GM12878 (cell line): ENCODE measurements at regions not wholly inside any gene's neighbourhood (a gene's known extent, or its start where the extent isn't known, plus 50 kb on each side); places are given as distances from the start of the nearest gene placed in this dataset.

Experiments used
- ATAC-seq: fragments of 200-7000 bp; cut with Tn5 transposase; 3 replicates; pipeline ENCODE4 v1.9.1; 2020; ENCODE audit warnings: mild to moderate bottlenecking, moderate library complexity
- BruUV-seq: library from RNA; stranded (reverse); fragments of 400-500 nt; replicated peaks from 2 replicates; lab custom pipeline; 2021; lab: Mats Ljungman, UMichigan
- CTCF ChIA-PET: fragments of 300-600 bp; sonication (Branson Sonifier 250); formaldehyde crosslinking; extraction: SDS; loops from one replicate; lab custom pipeline; 2021; ENCODE audit warnings: inconsistent platforms; lab: Yijun Ruan, JAX
- POLR2A ChIA-PET: fragments of 350-600 bp; formaldehyde crosslinking; extraction: SDS; loops from one replicate; lab custom pipeline; 2021; ENCODE audit warnings: inconsistent platforms; lab: Charles Lee
- RAD21 ChIA-PET: fragments of 300-600 bp; sonication (Branson Sonifier 250); formaldehyde crosslinking; loops from one replicate; lab custom pipeline; 2023; ENCODE audit warnings: antibody characterized with exemption; ENCODE audit not compliant: unreplicated experiment; lab: Charles Lee
- SMC1A ChIA-PET: fragments of 300-600 bp; sonication (Branson Sonifier 250); formaldehyde crosslinking; loops from one replicate; lab custom pipeline; 2023; ENCODE audit not compliant: unreplicated experiment, uncharacterized antibody; lab: Charles Lee
- DNase-seq: peaks from one replicate; pipeline ENCODE4 v3.0.0-alpha.2; 2011; ENCODE audit warnings: low read depth, low spot score
- FAIRE-seq: peaks from 3 replicates; lab custom pipeline; 2011; peaks lifted over from hg19 to GRCh38; lab: Jason Lieb, UNC
- H2AFZ ChIP-seq: 2 replicates; pipeline ENCODE4 v1.6.0; 2011; ENCODE audit warnings: low read depth, low read length, control low read depth; ENCODE audit not compliant: control insufficient read depth
- H3K27ac ChIP-seq: 2 replicates; pipeline ENCODE4 v1.5.1; 2011; ENCODE audit warnings: control low read depth; ENCODE audit not compliant: control insufficient read depth, insufficient read depth
- H3K27me3 ChIP-seq, 2 experiments: replicated peaks in 1 of 2; 2 replicates each; pipeline versions ENCODE4 v1.6.0 to v1.6.1; 2011; ENCODE audit warnings: low read length in 1 of 2; ENCODE audit not compliant: control insufficient read depth in 2 of 2, insufficient read depth in 2 of 2
- H3K36me3 ChIP-seq, 2 experiments: 2 replicates each; pipeline ENCODE4 v1.5.1; 2011; ENCODE audit warnings: low read length in 1 of 2; ENCODE audit not compliant: control insufficient read depth in 2 of 2, insufficient read depth in 2 of 2
- H3K4me1 ChIP-seq: 2 replicates; pipeline ENCODE4 v1.6.1; 2011; ENCODE audit warnings: mild to moderate bottlenecking, low read length, moderate library complexity, mixed read lengths; ENCODE audit not compliant: control insufficient read depth, insufficient read depth
- H3K4me2 ChIP-seq: 2 replicates; pipeline ENCODE4 v1.6.0; 2011; ENCODE audit warnings: control low read depth; ENCODE audit not compliant: control insufficient read depth, insufficient read depth
- H3K4me3 ChIP-seq: fragments of 200-600 bp; sonication (generic); 2 replicates; pipeline ENCODE4 v1.5.1; 2016
- H3K79me2 ChIP-seq: 2 replicates; pipeline ENCODE4 v1.6.0; 2011; ENCODE audit warnings: low read length; ENCODE audit not compliant: control insufficient read depth, insufficient read depth
- H3K9ac ChIP-seq: 2 replicates; pipeline ENCODE4 v1.8.0; 2011; ENCODE audit warnings: low read length, control low read depth, mixed read lengths; ENCODE audit not compliant: control insufficient read depth, insufficient read depth
- H3K9me3 ChIP-seq: replicated peaks from 3 replicates; pipeline ENCODE4 v1.5.1; 2011; ENCODE audit warnings: mild to moderate bottlenecking, low read length; ENCODE audit not compliant: control insufficient read depth, insufficient read depth
- H4K20me1 ChIP-seq: 2 replicates; pipeline ENCODE4 v1.6.0; 2011; ENCODE audit not compliant: control insufficient read depth, insufficient read depth
- BCL11A ChIP-seq: IDR thresholded peaks from 2 replicates; pipeline ENCODE4 v1.6.1; 2011; ENCODE audit warnings: low read depth, low read length
- CBX5 ChIP-seq: sonication (generic); IDR thresholded peaks from 2 replicates; pipeline ENCODE4 v1.6.1; 2016; ENCODE audit warnings: low read depth, moderate library complexity, mild to moderate bottlenecking, inconsistent platforms
- CHD1 ChIP-seq: IDR thresholded peaks from 2 replicates; pipeline ENCODE4 v1.6.1; 2012; ENCODE audit warnings: low read depth, low read length, improper control_type of control experiment
- CHD2 ChIP-seq: IDR thresholded peaks from 2 replicates; pipeline ENCODE4 v1.6.1; 2011; ENCODE audit warnings: low read depth, low read length, improper control_type of control experiment, borderline replicate concordance
- ETV6 ChIP-seq, 2 experiments: fragments of 450-650 bp in 1 of 2; IDR thresholded peaks in 1 of 2; conservative IDR thresholded peaks in 1 of 2; 2 replicates each; pipeline ENCODE4 v1.6.1; 2014; ENCODE audit warnings: antibody characterized with exemption in 1 of 2, borderline replicate concordance in 1 of 2, low read depth in 1 of 2, mild to moderate bottlenecking in 1 of 2, moderate library complexity in 1 of 2
- HDGF ChIP-seq: fragments of 450-650 bp; IDR thresholded peaks from 2 replicates; pipeline ENCODE4 v1.6.1; 2016; ENCODE audit warnings: antibody characterized with exemption
- JUNB ChIP-seq: IDR thresholded peaks from 2 replicates; pipeline ENCODE4 v1.6.1; 2016; ENCODE audit warnings: antibody characterized with exemption, mild to moderate bottlenecking
- MEF2A ChIP-seq: IDR thresholded peaks from 2 replicates; pipeline ENCODE4 v1.6.1; 2011; ENCODE audit warnings: low read depth, mild to moderate bottlenecking, low read length, moderate library complexity; ENCODE audit not compliant: insufficient read depth
- NR2C2 ChIP-seq: IDR thresholded peaks from 2 replicates; pipeline ENCODE4 v1.6.1; 2011; ENCODE audit warnings: borderline replicate concordance, low read depth; ENCODE audit not compliant: control insufficient read depth, insufficient read length
- RBBP5 ChIP-seq: fragments of 200-600 bp; sonication (generic); conservative IDR thresholded peaks from 2 replicates; pipeline ENCODE4 v1.6.1; 2016
- TARDBP ChIP-seq: IDR thresholded peaks from 2 replicates; pipeline ENCODE4 v1.6.1; 2016; ENCODE audit warnings: borderline replicate concordance
- ZBED1 ChIP-seq: IDR thresholded peaks from 2 replicates; pipeline ENCODE4 v1.6.1; 2016; ENCODE audit warnings: borderline replicate concordance
- ZNF24 ChIP-seq: fragments of 450-650 bp; IDR thresholded peaks from 2 replicates; pipeline ENCODE4 v1.6.1; 2017; ENCODE audit warnings: antibody characterized with exemption, mild to moderate bottlenecking
- ZZZ3 ChIP-seq: IDR thresholded peaks from 2 replicates; pipeline ENCODE4 v1.6.1; 2011; ENCODE audit warnings: low read depth; ENCODE audit not compliant: control insufficient read depth, insufficient read length
- WGBS: methylation state at CpG from one replicate; pipeline ENCODE4 v1.1.6; 2016; ENCODE audit warnings: low lambda C conversion rate; ENCODE audit not compliant: insufficient replicate concordance, insufficient coverage; ENCODE audit errors: missing lambda C conversion rate; 5-methylcytosine and 5-hydroxymethylcytosine counted together
- in situ Hi-C: fragments of 300-500 bp; cut with MboI; formaldehyde crosslinking; loops from 9 replicates; pipeline ENCODE4 v1.14.3; 2018; ENCODE audit warnings: mixed read lengths
- intact Hi-C: fragments of 100-400 bp; cut with micrococcal nuclease; formaldehyde crosslinking; loops from one replicate; pipeline ENCODE4 v1.14.2; 2022; ENCODE audit not compliant: unreplicated experiment
- TF ChIP-seq, protein P1 (sequence below): IDR thresholded peaks from 2 replicates; pipeline ENCODE4 v1.6.1; 2011; ENCODE audit warnings: mild to moderate bottlenecking, low read depth, low read length, moderate library complexity; ENCODE audit not compliant: insufficient replicate concordance
- TF ChIP-seq, protein P2 (sequence below): fragments of 450-650 bp; IDR thresholded peaks from 2 replicates; pipeline ENCODE4 v1.6.1; 2017; ENCODE audit warnings: mild to moderate bottlenecking, low read depth, inconsistent platforms; ENCODE audit not compliant: poor library complexity, severe bottlenecking
- TF ChIP-seq, protein P3 (sequence below): fragments of 450-650 bp; IDR thresholded peaks from 2 replicates; pipeline ENCODE4 v1.6.1; 2017; ENCODE audit warnings: mild to moderate bottlenecking
- TF ChIP-seq, protein P4 (sequence below): fragments of 450-650 bp; IDR thresholded peaks from 2 replicates; pipeline ENCODE4 v1.6.1; 2017; ENCODE audit warnings: antibody characterized with exemption, mild to moderate bottlenecking, moderate library complexity

DNA sequence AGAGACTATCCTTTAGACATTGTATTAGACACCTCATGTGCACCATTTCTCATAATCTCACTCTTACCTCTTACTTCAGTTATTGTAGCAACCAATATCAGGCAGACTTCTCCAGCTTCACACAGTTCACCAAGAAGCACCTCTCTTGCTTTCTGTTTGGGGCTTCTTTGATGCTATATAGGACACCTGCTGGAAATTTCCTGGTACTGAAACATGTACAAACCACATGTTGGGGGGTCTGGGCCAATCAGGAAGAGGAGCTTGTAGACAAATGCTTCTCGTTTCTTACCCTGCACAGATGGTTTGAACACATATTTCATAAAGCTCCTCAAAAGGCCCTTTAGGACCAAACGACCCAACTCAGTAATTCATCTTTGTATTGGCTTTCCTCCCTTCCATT, 212.1 kb downstream of the IZUMO3 start:
- H3K36me3 ChIP-seq = no peaks in the 10 kb centered on the region
- no peak overlapping the region for H2AFZ ChIP-seq
- H3K4me2 ChIP-seq = no peak overlapping the region
- intact Hi-C loops = no loop called here
- 0% methylated on average over 2 of the region's 2 CpGs for WGBS
- H3K27me3 ChIP-seq = no peaks in the 10 kb centered on the region
- H3K27ac ChIP-seq = no peak overlapping the region
- no peaks in the 10 kb centered on the region for H4K20me1 ChIP-seq
- SMC1A ChIA-PET = interaction anchor here (1.2 to 2.1 kb wide), 2 partner anchors 20 to 742 kb away, joined by 3 to 6 read pairs; no protein-coding TSS in a partner anchor
- no peak overlapping the region for H3K4me3 ChIP-seq
- POLR2A ChIA-PET = no interaction called here
- H3K4me1 ChIP-seq = no peaks in the 10 kb centered on the region
- FAIRE-seq (no peak), ATAC-seq (peak; percentile 44; the same call in 2 of the 3 replicates), DNase-seq (no peak)
- no peaks in the 10 kb centered on the region for H3K79me2 ChIP-seq
- H3K9ac ChIP-seq = no peak overlapping the region
- in situ Hi-C loops = no loop called here
- CTCF ChIA-PET = no interaction called here
- RAD21 ChIA-PET = no interaction called here
- H3K9me3 ChIP-seq = no peaks in the 10 kb centered on the region
- no TSS peak for BruUV-seq
- TF ChIP-seq CHD2 (no peak), ZBED1 (no peak), CBX5 (no peak), BCL11A (no peak), CHD1 (no peak), RBBP5 (no peak), MEF2A (no peak), HDGF (no peak), ZZZ3 (no peak), ETV6 (conservative IDR thresholded peaks at IDR 0.05 in 1 of 2, IDR thresholded peaks at IDR 0.05 in 1 of 2; ENCODE audit: borderline replicate concordance in 1 of 2, low read depth in 1 of 2) (no peak), NR2C2 (no peak), JUNB (no peak), TARDBP (no peak), ZNF24 (no peak)
- TF ChIP-seq, protein P1, sequence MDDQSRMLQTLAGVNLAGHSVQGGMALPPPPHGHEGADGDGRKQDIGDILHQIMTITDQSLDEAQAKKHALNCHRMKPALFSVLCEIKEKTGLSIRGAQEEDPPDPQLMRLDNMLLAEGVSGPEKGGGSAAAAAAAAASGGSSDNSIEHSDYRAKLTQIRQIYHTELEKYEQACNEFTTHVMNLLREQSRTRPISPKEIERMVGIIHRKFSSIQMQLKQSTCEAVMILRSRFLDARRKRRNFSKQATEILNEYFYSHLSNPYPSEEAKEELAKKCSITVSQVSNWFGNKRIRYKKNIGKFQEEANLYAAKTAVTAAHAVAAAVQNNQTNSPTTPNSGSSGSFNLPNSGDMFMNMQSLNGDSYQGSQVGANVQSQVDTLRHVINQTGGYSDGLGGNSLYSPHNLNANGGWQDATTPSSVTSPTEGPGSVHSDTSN = no peak
- TF ChIP-seq, protein P2, sequence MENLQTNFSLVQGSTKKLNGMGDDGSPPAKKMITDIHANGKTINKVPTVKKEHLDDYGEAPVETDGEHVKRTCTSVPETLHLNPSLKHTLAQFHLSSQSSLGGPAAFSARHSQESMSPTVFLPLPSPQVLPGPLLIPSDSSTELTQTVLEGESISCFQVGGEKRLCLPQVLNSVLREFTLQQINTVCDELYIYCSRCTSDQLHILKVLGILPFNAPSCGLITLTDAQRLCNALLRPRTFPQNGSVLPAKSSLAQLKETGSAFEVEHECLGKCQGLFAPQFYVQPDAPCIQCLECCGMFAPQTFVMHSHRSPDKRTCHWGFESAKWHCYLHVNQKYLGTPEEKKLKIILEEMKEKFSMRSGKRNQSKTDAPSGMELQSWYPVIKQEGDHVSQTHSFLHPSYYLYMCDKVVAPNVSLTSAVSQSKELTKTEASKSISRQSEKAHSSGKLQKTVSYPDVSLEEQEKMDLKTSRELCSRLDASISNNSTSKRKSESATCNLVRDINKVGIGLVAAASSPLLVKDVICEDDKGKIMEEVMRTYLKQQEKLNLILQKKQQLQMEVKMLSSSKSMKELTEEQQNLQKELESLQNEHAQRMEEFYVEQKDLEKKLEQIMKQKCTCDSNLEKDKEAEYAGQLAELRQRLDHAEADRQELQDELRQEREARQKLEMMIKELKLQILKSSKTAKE = no peak
- TF ChIP-seq, protein P3, sequence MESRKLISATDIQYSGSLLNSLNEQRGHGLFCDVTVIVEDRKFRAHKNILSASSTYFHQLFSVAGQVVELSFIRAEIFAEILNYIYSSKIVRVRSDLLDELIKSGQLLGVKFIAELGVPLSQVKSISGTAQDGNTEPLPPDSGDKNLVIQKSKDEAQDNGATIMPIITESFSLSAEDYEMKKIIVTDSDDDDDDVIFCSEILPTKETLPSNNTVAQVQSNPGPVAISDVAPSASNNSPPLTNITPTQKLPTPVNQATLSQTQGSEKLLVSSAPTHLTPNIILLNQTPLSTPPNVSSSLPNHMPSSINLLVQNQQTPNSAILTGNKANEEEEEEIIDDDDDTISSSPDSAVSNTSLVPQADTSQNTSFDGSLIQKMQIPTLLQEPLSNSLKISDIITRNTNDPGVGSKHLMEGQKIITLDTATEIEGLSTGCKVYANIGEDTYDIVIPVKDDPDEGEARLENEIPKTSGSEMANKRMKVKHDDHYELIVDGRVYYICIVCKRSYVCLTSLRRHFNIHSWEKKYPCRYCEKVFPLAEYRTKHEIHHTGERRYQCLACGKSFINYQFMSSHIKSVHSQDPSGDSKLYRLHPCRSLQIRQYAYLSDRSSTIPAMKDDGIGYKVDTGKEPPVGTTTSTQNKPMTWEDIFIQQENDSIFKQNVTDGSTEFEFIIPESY = no peak
- TF ChIP-seq, protein P4, sequence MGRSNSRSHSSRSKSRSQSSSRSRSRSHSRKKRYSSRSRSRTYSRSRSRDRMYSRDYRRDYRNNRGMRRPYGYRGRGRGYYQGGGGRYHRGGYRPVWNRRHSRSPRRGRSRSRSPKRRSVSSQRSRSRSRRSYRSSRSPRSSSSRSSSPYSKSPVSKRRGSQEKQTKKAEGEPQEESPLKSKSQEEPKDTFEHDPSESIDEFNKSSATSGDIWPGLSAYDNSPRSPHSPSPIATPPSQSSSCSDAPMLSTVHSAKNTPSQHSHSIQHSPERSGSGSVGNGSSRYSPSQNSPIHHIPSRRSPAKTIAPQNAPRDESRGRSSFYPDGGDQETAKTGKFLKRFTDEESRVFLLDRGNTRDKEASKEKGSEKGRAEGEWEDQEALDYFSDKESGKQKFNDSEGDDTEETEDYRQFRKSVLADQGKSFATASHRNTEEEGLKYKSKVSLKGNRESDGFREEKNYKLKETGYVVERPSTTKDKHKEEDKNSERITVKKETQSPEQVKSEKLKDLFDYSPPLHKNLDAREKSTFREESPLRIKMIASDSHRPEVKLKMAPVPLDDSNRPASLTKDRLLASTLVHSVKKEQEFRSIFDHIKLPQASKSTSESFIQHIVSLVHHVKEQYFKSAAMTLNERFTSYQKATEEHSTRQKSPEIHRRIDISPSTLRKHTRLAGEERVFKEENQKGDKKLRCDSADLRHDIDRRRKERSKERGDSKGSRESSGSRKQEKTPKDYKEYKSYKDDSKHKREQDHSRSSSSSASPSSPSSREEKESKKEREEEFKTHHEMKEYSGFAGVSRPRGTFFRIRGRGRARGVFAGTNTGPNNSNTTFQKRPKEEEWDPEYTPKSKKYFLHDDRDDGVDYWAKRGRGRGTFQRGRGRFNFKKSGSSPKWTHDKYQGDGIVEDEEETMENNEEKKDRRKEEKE = no peak
